ENCODE measurements at regions not wholly inside any gene's neighbourhood (a gene's known extent, or its start where the extent isn't known, plus 50 kb on each side); places are given as distances from the start of the nearest gene placed in this dataset.

GRCh38 chr16:65543781-65544740, 422.2 kb upstream of the CDH11 start:
- ChIA-PET POLR2A (no interaction called here), CTCF (no interaction called here)
- ATAC-seq (no peak), DNase-seq (no peak)
- H3K27ac Mint-ChIP-seq: no peak overlapping the region
- no peaks in the 10 kb centered on the region for H3K4me1 Mint-ChIP-seq (ENCODE audit: low read depth)
- H3K9me3 Mint-ChIP-seq (ENCODE audit: insufficient read depth): no peaks in the 10 kb centered on the region
- no peaks in the 10 kb centered on the region for H3K27me3 Mint-ChIP-seq (ENCODE audit: low read depth)
- no peak overlapping the region for H3K4me3 Mint-ChIP-seq
- H3K36me3 Mint-ChIP-seq (ENCODE audit: low read depth): no peaks in the 10 kb centered on the region

- H3K4me3 Mint-ChIP-seq: no peak overlapping the region
- no peak for DNase-seq
- no peak for ATAC-seq
- no peak overlapping the region for H3K27ac Mint-ChIP-seq
- H3K9me3 Mint-ChIP-seq (ENCODE audit: insufficient read depth): no peaks in the 10 kb centered on the region
- no peaks in the 10 kb centered on the region for H3K4me1 Mint-ChIP-seq (ENCODE audit: low read depth)
- ChIA-PET POLR2A (no interaction called here), CTCF (no interaction called here)
- H3K27me3 Mint-ChIP-seq (ENCODE audit: low read depth): no peaks in the 10 kb centered on the region
- no peaks in the 10 kb centered on the region for H3K36me3 Mint-ChIP-seq (ENCODE audit: low read depth)
Observed at GRCh38 chr16:65541646-65542045, 419.8 kb upstream of the CDH11 start.

GRCh38 chr16:65540901-65541300, 419.0 kb upstream of the CDH11 start:
- Mint-ChIP-seq H3K9me3 (ENCODE audit: insufficient read depth) (no peaks in the 10 kb centered on the region), H3K4me3 (no peak overlapping the region), H3K4me1 (ENCODE audit: low read depth) (no peaks in the 10 kb centered on the region), H3K36me3 (ENCODE audit: low read depth) (no peaks in the 10 kb centered on the region), H3K27ac (no peak overlapping the region), H3K27me3 (ENCODE audit: low read depth) (no peaks in the 10 kb centered on the region)
- POLR2A ChIA-PET: no interaction called here
- DNase-seq: no peak
- CTCF ChIA-PET: no interaction called here
- no peak for ATAC-seq

GRCh38 chr16:65538976-65539375, 417.1 kb upstream of the CDH11 start:
- Mint-ChIP-seq H3K9me3 (ENCODE audit: insufficient read depth) (no peaks in the 10 kb centered on the region), H3K36me3 (ENCODE audit: low read depth) (no peaks in the 10 kb centered on the region), H3K4me3 (no peak overlapping the region), H3K27ac (no peak overlapping the region), H3K4me1 (ENCODE audit: low read depth) (no peaks in the 10 kb centered on the region), H3K27me3 (ENCODE audit: low read depth) (no peaks in the 10 kb centered on the region)
- POLR2A ChIA-PET: no interaction called here
- CTCF ChIA-PET: no interaction called here
- DNase-seq (no peak), ATAC-seq (no peak)

- no peaks in the 10 kb centered on the region for H3K36me3 Mint-ChIP-seq (ENCODE audit: low read depth)
- DNase-seq: no peak
- H3K27me3 Mint-ChIP-seq (ENCODE audit: low read depth): no peaks in the 10 kb centered on the region
- no peak overlapping the region for H3K4me3 Mint-ChIP-seq
- no peaks in the 10 kb centered on the region for H3K4me1 Mint-ChIP-seq (ENCODE audit: low read depth)
- H3K27ac Mint-ChIP-seq: no peak overlapping the region
- ATAC-seq: no peak
- ChIA-PET POLR2A (no interaction called here), CTCF (no interaction called here)
- no peaks in the 10 kb centered on the region for H3K9me3 Mint-ChIP-seq (ENCODE audit: insufficient read depth)
Observed at GRCh38 chr16:65537336-65537735, 415.5 kb upstream of the CDH11 start.

- H3K9me3 Mint-ChIP-seq (ENCODE audit: insufficient read depth): no peaks in the 10 kb centered on the region
- DNase-seq: no peak
- H3K36me3 Mint-ChIP-seq (ENCODE audit: low read depth): no peaks in the 10 kb centered on the region
- ChIA-PET CTCF (no interaction called here), POLR2A (interaction anchor here (0.7 kb wide), 1 partner anchor 41 kb away, joined by 3 read pairs; no protein-coding TSS in a partner anchor)
- no peak overlapping the region for H3K4me3 Mint-ChIP-seq
- no peaks in the 10 kb centered on the region for H3K4me1 Mint-ChIP-seq (ENCODE audit: low read depth)
- H3K27me3 Mint-ChIP-seq (ENCODE audit: low read depth): no peaks in the 10 kb centered on the region
- no peak overlapping the region for H3K27ac Mint-ChIP-seq
- ATAC-seq: no peak
Observed at GRCh38 chr16:65534121-65534528, 412.3 kb upstream of the CDH11 start.

GRCh38 chr16:65532846-65533245, 411.0 kb upstream of the CDH11 start:
- DNase-seq (no peak), ATAC-seq (no peak)
- Mint-ChIP-seq H3K27ac (no peak overlapping the region), H3K4me1 (ENCODE audit: low read depth) (no peaks in the 10 kb centered on the region), H3K4me3 (no peak overlapping the region), H3K36me3 (ENCODE audit: low read depth) (no peaks in the 10 kb centered on the region), H3K9me3 (ENCODE audit: insufficient read depth) (no peaks in the 10 kb centered on the region), H3K27me3 (ENCODE audit: low read depth) (no peaks in the 10 kb centered on the region)
- ChIA-PET CTCF (no interaction called here), POLR2A (no interaction called here)

GRCh38 chr16:65532258-65532657, 410.4 kb upstream of the CDH11 start:
- H3K27ac Mint-ChIP-seq: no peak overlapping the region
- ATAC-seq (no peak), DNase-seq (no peak)
- CTCF ChIA-PET: no interaction called here
- no peak overlapping the region for H3K4me3 Mint-ChIP-seq
- POLR2A ChIA-PET: no interaction called here
- H3K4me1 Mint-ChIP-seq (ENCODE audit: low read depth): no peaks in the 10 kb centered on the region
- no peaks in the 10 kb centered on the region for H3K27me3 Mint-ChIP-seq (ENCODE audit: low read depth)
- H3K9me3 Mint-ChIP-seq (ENCODE audit: insufficient read depth): no peaks in the 10 kb centered on the region
- no peaks in the 10 kb centered on the region for H3K36me3 Mint-ChIP-seq (ENCODE audit: low read depth)

GRCh38 chr16:65531475-65531874, 409.6 kb upstream of the CDH11 start:
- DNase-seq (no peak), ATAC-seq (no peak)
- Mint-ChIP-seq H3K27me3 (ENCODE audit: low read depth) (no peaks in the 10 kb centered on the region), H3K27ac (no peak overlapping the region), H3K9me3 (ENCODE audit: insufficient read depth) (no peaks in the 10 kb centered on the region), H3K4me1 (ENCODE audit: low read depth) (no peaks in the 10 kb centered on the region), H3K36me3 (ENCODE audit: low read depth) (no peaks in the 10 kb centered on the region), H3K4me3 (no peak overlapping the region)
- CTCF ChIA-PET: no interaction called here
- POLR2A ChIA-PET: no interaction called here

GRCh38 chr16:65525707-65526106, 403.8 kb upstream of the CDH11 start:
- CTCF ChIA-PET: no interaction called here
- Mint-ChIP-seq H3K9me3 (ENCODE audit: insufficient read depth) (no peaks in the 10 kb centered on the region), H3K27ac (no peak overlapping the region), H3K4me3 (no peak overlapping the region), H3K36me3 (ENCODE audit: low read depth) (no peaks in the 10 kb centered on the region), H3K4me1 (ENCODE audit: low read depth) (no peaks in the 10 kb centered on the region), H3K27me3 (ENCODE audit: low read depth) (no peaks in the 10 kb centered on the region)
- ATAC-seq: no peak
- POLR2A ChIA-PET: no interaction called here
- no peak for DNase-seq

- POLR2A ChIA-PET: no interaction called here
- Mint-ChIP-seq H3K4me1 (ENCODE audit: low read depth) (no peaks in the 10 kb centered on the region), H3K27me3 (ENCODE audit: low read depth) (no peaks in the 10 kb centered on the region), H3K4me3 (no peak overlapping the region), H3K9me3 (ENCODE audit: insufficient read depth) (no peaks in the 10 kb centered on the region), H3K27ac (no peak overlapping the region), H3K36me3 (ENCODE audit: low read depth) (no peaks in the 10 kb centered on the region)
- CTCF ChIA-PET: no interaction called here
- ATAC-seq: no peak
- no peak for DNase-seq
Observed at GRCh38 chr16:65524997-65525396, 403.1 kb upstream of the CDH11 start.

- ATAC-seq (no peak), DNase-seq (no peak)
- no peaks in the 10 kb centered on the region for H3K36me3 Mint-ChIP-seq (ENCODE audit: low read depth)
- H3K27ac Mint-ChIP-seq: no peak overlapping the region
- CTCF ChIA-PET: no interaction called here
- no peak overlapping the region for H3K4me3 Mint-ChIP-seq
- no peaks in the 10 kb centered on the region for H3K27me3 Mint-ChIP-seq (ENCODE audit: low read depth)
- POLR2A ChIA-PET: interaction anchor here (0.6 kb wide), 1 partner anchor 1799 kb away, joined by 3 read pairs; no protein-coding TSS in a partner anchor
- no peaks in the 10 kb centered on the region for H3K4me1 Mint-ChIP-seq (ENCODE audit: low read depth)
- H3K9me3 Mint-ChIP-seq (ENCODE audit: insufficient read depth): no peaks in the 10 kb centered on the region
Observed at GRCh38 chr16:65524231-65524630, 402.4 kb upstream of the CDH11 start.

Measured in activated CD8-positive, alpha-beta T cell treated with anti-CD3 and anti-CD28 coated beads, Interleukin-2, amount 10 ng/mL, durations not matched to agents 7 days and 5 days (primary cell).